Ovary (tissue), 3 donors: ENCODE measurements at regions not wholly inside any gene's neighbourhood (a gene's known extent, or its start where the extent isn't known, plus 50 kb on each side); places are given as distances from the start of the nearest gene placed in this dataset.

Experiments used
- CTCF ChIP-seq, 3 donors: fragments of 450-650 bp in 2 of 3; fragments of 200-600 bp in 1 of 3; IDR thresholded peaks; one replicate each; pipeline versions ENCODE4 v1.5.1 to v1.8.0; 2016 to 2022; ENCODE audit warnings: antibody characterized with exemption in 3 of 3, mild to moderate bottlenecking in 1 of 3
- EP300 ChIP-seq: sonication (generic); formaldehyde crosslinking; IDR thresholded peaks from one replicate; pipeline ENCODE4 v1.6.1; 2017; ENCODE audit warnings: antibody characterized with exemption
- POLR2A ChIP-seq: fragments of 450-650 bp; IDR thresholded peaks from one replicate; pipeline ENCODE4 v1.6.1; 2017; ENCODE audit warnings: antibody characterized with exemption, mild to moderate bottlenecking, moderate library complexity
- donor health status: DM: no; HTN: no; CAD: no.

GRCh38 chr2:66217039-66217585, 217.8 kb upstream of the MEIS1 start:
- no peak for TF ChIP-seq CTCF (IDR thresholded peaks at IDR 0.05)
- TF ChIP-seq POLR2A, result no peak
- TF ChIP-seq EP300, result no peak
